HCT116 (cell line): ENCODE measurements at regions not wholly inside any gene's neighbourhood (a gene's known extent, or its start where the extent isn't known, plus 50 kb on each side); places are given as distances from the start of the nearest gene placed in this dataset.

Source experiments
- ATAC-seq: fragments of 200-7000 bp; cut with Tn5 transposase; 2 replicates; pipeline ENCODE4 v1.9.1; 2020; ENCODE audit warnings: mild to moderate bottlenecking, moderate library complexity
- BruUV-seq: library from RNA; stranded (reverse); fragments of 400-500 nt; replicated peaks from 2 replicates; lab custom pipeline; 2021; lab: Mats Ljungman, UMichigan
- CTCF ChIA-PET: fragments of 300-600 bp; sonication (Branson Sonifier 250); formaldehyde crosslinking; loops from one replicate; lab custom pipeline; 2021; ENCODE audit warnings: antibody characterized with exemption; lab: Charles Lee
- POLR2A ChIA-PET: fragments of 300-600, 350-600 bp; sonication (Branson Sonifier 250); formaldehyde crosslinking; loops from one replicate; lab custom pipeline; 2021; ENCODE audit warnings: antibody characterized with exemption; lab: Charles Lee
- RAD21 ChIA-PET, 2 experiments: fragments of 300-600 bp; sonication (Branson Sonifier 250); formaldehyde crosslinking; loops; one replicate each; lab custom pipeline; 2023; ENCODE audit warnings: low total read pairs in 2 of 2; ENCODE audit not compliant: uncharacterized antibody in 2 of 2, unreplicated experiment in 2 of 2, low non-redundant PET in 1 of 2; lab: Charles Lee
- DNase-seq: peaks from one replicate; pipeline ENCODE4 v3.0.0-alpha.2; 2010; ENCODE audit warnings: low read depth, low spot score
- H2AFZ ChIP-seq: fragments of 200-600 bp; shearing (Covaris generic), sonication (generic); 2 replicates; pipeline ENCODE4 v1.6.1; 2017; ENCODE audit warnings: low read depth, mixed run types, mixed read lengths, antibody characterized with exemption, low read length; ENCODE audit not compliant: poor library complexity, severe bottlenecking
- H3K27ac ChIP-seq: 2 replicates; pipeline ENCODE4 v1.5.1; 2012; ENCODE audit warnings: low read depth, low read length
- H3K27me3 ChIP-seq: fragments of 200-600 bp; sonication (generic); 2 replicates; pipeline ENCODE4 v1.6.1; 2016; ENCODE audit warnings: mixed run types, low read length, mixed read lengths; ENCODE audit not compliant: insufficient read depth
- H3K36me3 ChIP-seq, 2 experiments: fragments of 200-500 bp in 1 of 2; fragments of 200-600 bp in 1 of 2; sonication (Bioruptor generic) in 1 of 2; sonication (generic) in 1 of 2; 2 replicates each; pipeline versions ENCODE4 v1.5.1 to v1.6.1; 2014 to 2016; ENCODE audit warnings: low read length in 2 of 2, inconsistent platforms in 1 of 2, mixed read lengths in 1 of 2, mixed run types in 1 of 2; ENCODE audit not compliant: insufficient read depth in 2 of 2, control insufficient read depth in 1 of 2
- H3K4me1 ChIP-seq, 2 experiments: fragments of 200-600 bp in 1 of 2; sonication (generic) in 1 of 2; 2 replicates each; pipeline versions ENCODE4 v1.5.1 to v1.6.1; 2012 to 2017; ENCODE audit warnings: low read length in 2 of 2, inconsistent platforms in 1 of 2, mild to moderate bottlenecking in 1 of 2, mixed read lengths in 1 of 2, mixed run types in 1 of 2, moderate library complexity in 1 of 2; ENCODE audit not compliant: insufficient read depth in 2 of 2, control insufficient read depth in 1 of 2
- H3K4me2 ChIP-seq: fragments of 200-600 bp; sonication (generic); 2 replicates; pipeline ENCODE4 v1.6.1; 2017; ENCODE audit warnings: mixed run types, low read length, mixed read lengths
- H3K4me3 ChIP-seq, 2 experiments: fragments of 200-600 bp in 1 of 2; sonication (generic) in 1 of 2; replicated peaks in 1 of 2; 2 replicates each; pipeline ENCODE4 v1.5.1; 2011 to 2016; ENCODE audit warnings: low read length in 2 of 2, control low read depth in 1 of 2, low read depth in 1 of 2, mild to moderate bottlenecking in 1 of 2, mixed read lengths in 1 of 2, mixed run types in 1 of 2
- H3K79me2 ChIP-seq: fragments of 200-600 bp; sonication (generic); 2 replicates; pipeline ENCODE4 v1.6.1; 2017; ENCODE audit warnings: mild to moderate bottlenecking, mixed run types, low read length, moderate library complexity, mixed read lengths; ENCODE audit not compliant: insufficient read depth
- H3K9ac ChIP-seq: fragments of 200-600 bp; sonication (generic); 2 replicates; pipeline ENCODE4 v1.6.1; 2016; ENCODE audit warnings: low read length, mixed read lengths
- H3K9me2 ChIP-seq: fragments of 200-600 bp; sonication (generic), shearing (Covaris generic); 2 replicates; pipeline ENCODE4 v1.6.1; 2017; ENCODE audit warnings: mixed run types, mild to moderate bottlenecking, moderate library complexity; ENCODE audit not compliant: insufficient read depth
- H3K9me3 ChIP-seq, 2 experiments: fragments of 200-500 bp in 1 of 2; fragments of 200-600 bp in 1 of 2; sonication (Bioruptor generic) in 1 of 2; sonication (generic) in 1 of 2; 2 replicates each; pipeline ENCODE4 v1.6.1; 2014 to 2017; ENCODE audit warnings: low read length in 2 of 2, mixed read lengths in 2 of 2, inconsistent platforms in 1 of 2, low read depth in 1 of 2, mild to moderate bottlenecking in 1 of 2, mixed run types in 1 of 2, moderate library complexity in 1 of 2; ENCODE audit not compliant: control insufficient read depth in 1 of 2, insufficient read depth in 1 of 2
- H4K20me1 ChIP-seq: fragments of 200-600 bp; sonication (generic), shearing (Covaris generic); 2 replicates; pipeline ENCODE4 v1.6.1; 2017; ENCODE audit warnings: mixed run types, mild to moderate bottlenecking, moderate library complexity; ENCODE audit not compliant: insufficient read depth
- ATF3 ChIP-seq: IDR thresholded peaks from 2 replicates; pipeline ENCODE4 v1.6.1; 2012
- CBX3 ChIP-seq: IDR thresholded peaks from 2 replicates; pipeline ENCODE4 v1.6.1; 2012; ENCODE audit warnings: low read depth
- CEBPB ChIP-seq: IDR thresholded peaks from 2 replicates; pipeline ENCODE4 v1.6.1; 2012; ENCODE audit warnings: low read depth
- EZH2 ChIP-seq: fragments of 200-600 bp; sonication (generic); IDR thresholded peaks from 2 replicates; pipeline ENCODE4 v1.6.1; 2017; ENCODE audit warnings: antibody characterized with exemption, mixed run types
- FOSL1 ChIP-seq: IDR thresholded peaks from 2 replicates; pipeline ENCODE4 v1.6.1; 2012; ENCODE audit warnings: low read depth
- JUND ChIP-seq: IDR thresholded peaks from 2 replicates; pipeline ENCODE4 v1.6.1; 2012
- POLR2A ChIP-seq: IDR thresholded peaks from 2 replicates; pipeline ENCODE4 v1.7.0; 2011; ENCODE audit warnings: borderline replicate concordance; ENCODE audit not compliant: insufficient read depth, insufficient read length; ENCODE audit errors: extremely low read depth
- POLR2AphosphoS5 ChIP-seq: IDR thresholded peaks from 2 replicates; pipeline ENCODE4 v1.6.1; 2011; ENCODE audit warnings: mild to moderate bottlenecking, low read depth, low read length, moderate library complexity
- RAD21 ChIP-seq: IDR thresholded peaks from 2 replicates; pipeline ENCODE4 v1.6.1; 2012; ENCODE audit warnings: low read depth, mild to moderate bottlenecking
- REST ChIP-seq: IDR thresholded peaks from 2 replicates; pipeline ENCODE4 v1.6.1; 2012; ENCODE audit warnings: low read depth
- SIN3A ChIP-seq: IDR thresholded peaks from 2 replicates; pipeline ENCODE4 v1.6.1; 2012; ENCODE audit warnings: low read depth
- SRF ChIP-seq: IDR thresholded peaks from 2 replicates; pipeline ENCODE4 v1.6.1; 2012; ENCODE audit warnings: low read depth
- YY1 ChIP-seq: IDR thresholded peaks from 2 replicates; pipeline ENCODE4 v1.6.1; 2011; ENCODE audit warnings: low read length, low read depth, moderate library complexity, mild to moderate bottlenecking; ENCODE audit not compliant: insufficient replicate concordance; ENCODE audit errors: extremely low read depth
- ZBTB33 ChIP-seq: IDR thresholded peaks from 2 replicates; pipeline ENCODE4 v1.6.1; 2011; ENCODE audit warnings: mild to moderate bottlenecking, low read length, moderate library complexity; ENCODE audit not compliant: insufficient replicate concordance; ENCODE audit errors: extremely low read depth
- intact Hi-C: fragments of 100-400 bp; cut with micrococcal nuclease; formaldehyde crosslinking; loops from 2 replicates; pipeline ENCODE4 v1.10.0; 2022

DNA sequence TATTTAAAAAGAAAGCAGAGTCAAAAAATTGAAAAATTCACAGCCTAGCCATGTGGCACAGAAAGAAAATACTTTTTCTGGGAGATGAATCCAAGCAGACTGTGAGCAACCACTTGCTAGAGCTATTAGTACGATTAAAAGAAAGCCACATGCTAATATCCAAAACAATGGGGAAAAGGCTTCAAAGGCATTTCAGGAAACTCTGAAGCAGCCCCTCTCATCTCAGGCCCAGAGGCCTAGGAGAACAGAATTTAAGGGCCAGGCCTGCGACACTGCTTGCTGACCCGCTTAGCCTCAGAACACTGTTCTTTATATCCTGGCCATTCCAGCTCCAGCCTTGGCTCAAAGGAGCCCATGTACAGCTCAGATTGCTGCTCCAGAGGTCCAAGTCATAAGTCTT, 1257.0 kb upstream of the CDH18 start:
- TF ChIP-seq SRF (no peak), ZBTB33 (no peak), EZH2 (no peak), CEBPB (no peak), POLR2A (no peak), ATF3 (no peak)
- Histone ChIP-seq H3K9ac (no peak overlapping the region), H3K36me3 (no peaks in the 10 kb centered on the region), H3K79me2 (no peaks in the 10 kb centered on the region), H3K4me3 (no peak overlapping the region), H2AFZ (no peak overlapping the region), H4K20me1 (no peaks in the 10 kb centered on the region), H3K4me2 (no peak overlapping the region), H3K9me3 (peaks cover 0 to 21% of the 10 kb centered on the region in 2 experiments; a peak in 2 of 4 replicates), H3K4me1 (no peaks in the 10 kb centered on the region), H3K27ac (no peak overlapping the region), H3K9me2 (no peaks in the 10 kb centered on the region), H3K27me3 (no peaks in the 10 kb centered on the region)
- ChIA-PET RAD21 (no interaction called here), POLR2A (no interaction called here), CTCF (no interaction called here)
- BruUV-seq, result no TSS peak
- ATAC-seq, result no peak
- intact Hi-C loops, result no loop called here
- no peak for DNase-seq

GRCh38 chr5:21238786-21239185, 1250.8 kb upstream of the CDH18 start:
- BruUV-seq, result no TSS peak
- no peak overlapping the region for H2AFZ ChIP-seq
- ChIA-PET RAD21 (no interaction called here), POLR2A (no interaction called here), CTCF (no interaction called here)
- H3K9me2 ChIP-seq, result no peaks in the 10 kb centered on the region
- intact Hi-C loops, result no loop called here
- H3K27me3 ChIP-seq, result no peaks in the 10 kb centered on the region
- no peaks in the 10 kb centered on the region for H4K20me1 ChIP-seq
- H3K9ac ChIP-seq, result no peak overlapping the region
- no peak for DNase-seq
- no peak overlapping the region for H3K4me3 ChIP-seq
- H3K36me3 ChIP-seq, result no peaks in the 10 kb centered on the region
- no peaks in the 10 kb centered on the region for H3K4me1 ChIP-seq
- H3K79me2 ChIP-seq, result no peaks in the 10 kb centered on the region
- ATAC-seq, result no peak
- H3K4me2 ChIP-seq, result no peak overlapping the region
- no peak overlapping the region for H3K27ac ChIP-seq
- peaks cover 3 to 18% of the 10 kb centered on the region in 2 experiments; a peak in 2 of 4 replicates for H3K9me3 ChIP-seq
- TF ChIP-seq SIN3A (no peak), ZBTB33 (no peak), POLR2AphosphoS5 (no peak), JUND (no peak), CBX3 (no peak), YY1 (no peak), RAD21 (no peak), FOSL1 (no peak), REST (no peak), CEBPB (no peak)
